ENCODE measurements at regions not wholly inside any gene's neighbourhood (a gene's known extent, or its start where the extent isn't known, plus 50 kb on each side); places are given as distances from the start of the nearest gene placed in this dataset.

DNA sequence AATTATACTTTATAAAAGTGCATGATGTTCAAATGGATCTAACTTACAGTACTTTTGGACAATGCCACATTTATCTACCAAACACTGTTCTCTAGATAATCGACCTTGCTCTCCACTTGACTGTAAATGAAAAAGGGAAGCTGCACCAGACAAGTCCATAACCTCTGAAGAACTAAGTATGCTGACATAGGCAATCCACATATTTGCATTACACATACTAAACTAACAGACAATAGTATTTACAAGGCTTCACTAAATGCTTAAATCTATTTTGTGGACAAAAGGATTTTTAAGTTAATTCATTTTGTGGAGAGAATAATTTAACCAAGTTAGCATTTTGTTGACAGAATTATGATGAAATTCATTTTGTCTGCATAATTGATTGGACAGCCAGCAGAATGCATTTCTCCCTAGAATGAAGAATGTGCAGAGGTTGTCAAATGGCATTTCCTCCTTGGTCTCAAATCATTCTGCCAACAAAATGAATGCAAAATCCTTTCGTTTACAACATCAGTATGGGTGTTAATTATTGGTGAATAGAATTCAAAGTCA lies 520.9 kb downstream of the CPS1 start:
- TF ChIP-seq, protein P1, sequence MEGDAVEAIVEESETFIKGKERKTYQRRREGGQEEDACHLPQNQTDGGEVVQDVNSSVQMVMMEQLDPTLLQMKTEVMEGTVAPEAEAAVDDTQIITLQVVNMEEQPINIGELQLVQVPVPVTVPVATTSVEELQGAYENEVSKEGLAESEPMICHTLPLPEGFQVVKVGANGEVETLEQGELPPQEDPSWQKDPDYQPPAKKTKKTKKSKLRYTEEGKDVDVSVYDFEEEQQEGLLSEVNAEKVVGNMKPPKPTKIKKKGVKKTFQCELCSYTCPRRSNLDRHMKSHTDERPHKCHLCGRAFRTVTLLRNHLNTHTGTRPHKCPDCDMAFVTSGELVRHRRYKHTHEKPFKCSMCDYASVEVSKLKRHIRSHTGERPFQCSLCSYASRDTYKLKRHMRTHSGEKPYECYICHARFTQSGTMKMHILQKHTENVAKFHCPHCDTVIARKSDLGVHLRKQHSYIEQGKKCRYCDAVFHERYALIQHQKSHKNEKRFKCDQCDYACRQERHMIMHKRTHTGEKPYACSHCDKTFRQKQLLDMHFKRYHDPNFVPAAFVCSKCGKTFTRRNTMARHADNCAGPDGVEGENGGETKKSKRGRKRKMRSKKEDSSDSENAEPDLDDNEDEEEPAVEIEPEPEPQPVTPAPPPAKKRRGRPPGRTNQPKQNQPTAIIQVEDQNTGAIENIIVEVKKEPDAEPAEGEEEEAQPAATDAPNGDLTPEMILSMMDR (conservative IDR thresholded peaks at IDR 0.05; ENCODE audit: low read depth in 2 of 2): no peak
- TF ChIP-seq POLR2AphosphoS5 (IDR thresholded peaks at IDR 0.05; ENCODE audit: low read depth) (no peak), EZH2 (IDR thresholded peaks at IDR 0.05; ENCODE audit: low read depth, unreplicated experiment) (no peak), EZH2phosphoT487 (IDR thresholded peaks at IDR 0.05; ENCODE audit: unreplicated experiment) (no peak)

Data from GM23338 (cell line).